PC-9 (cell line): ENCODE measurements at regions not wholly inside any gene's neighbourhood (a gene's known extent, or its start where the extent isn't known, plus 50 kb on each side); places are given as distances from the start of the nearest gene placed in this dataset.

Experiments used
- BruUV-seq: library from RNA; stranded (reverse); fragments of 400-500 nt; replicated peaks from 2 replicates; lab custom pipeline; 2021; lab: Mats Ljungman, UMichigan
- CTCF ChIA-PET: fragments of 300-600 bp; sonication (Branson Sonifier 250); formaldehyde crosslinking; loops from one replicate; lab custom pipeline; 2022; ENCODE audit warnings: antibody characterized with exemption; lab: Charles Lee
- POLR2A ChIA-PET: fragments of 300-600 bp; sonication (Branson Sonifier 250); formaldehyde crosslinking; loops from one replicate; lab custom pipeline; 2022; ENCODE audit warnings: antibody characterized with exemption; ENCODE audit not compliant: unreplicated experiment; lab: Charles Lee
- DNase-seq, 2 experiments: peaks; one replicate each; pipeline versions ENCODE4 v3.0.0 to v3.0.0-alpha.2; 2015 to 2022; ENCODE audit warnings: mixed read lengths in 1 of 2
- H2AFZ ChIP-seq: fragments of 200-600 bp; sonication (generic); 2 replicates; pipeline ENCODE4 v1.8.1; 2017; ENCODE audit warnings: antibody characterized with exemption
- H3F3A ChIP-seq: fragments of 200-600 bp; sonication (generic); 2 replicates; pipeline ENCODE4 v1.8.1; 2017; ENCODE audit warnings: antibody characterized with exemption, mild to moderate bottlenecking, low read depth; ENCODE audit not compliant: insufficient read depth
- H3K27ac ChIP-seq: fragments of 200-600 bp; sonication (generic); 2 replicates; pipeline ENCODE4 v1.6.1; 2016; ENCODE audit warnings: mixed run types
- H3K27me3 ChIP-seq: fragments of 200-600 bp; sonication (generic); 2 replicates; pipeline ENCODE4 v1.6.1; 2016; ENCODE audit warnings: low read depth, mixed run types; ENCODE audit not compliant: insufficient read depth
- H3K36me3 ChIP-seq: fragments of 200-600 bp; sonication (generic); 2 replicates; pipeline ENCODE4 v1.6.1; 2016; ENCODE audit warnings: low read depth, mixed run types
- H3K4me1 ChIP-seq: fragments of 200-600 bp; sonication (generic); replicated peaks from 2 replicates; pipeline ENCODE4 v1.6.1; 2016; ENCODE audit warnings: mixed run types; ENCODE audit not compliant: insufficient read depth
- H3K4me2 ChIP-seq: fragments of 200-600 bp; sonication (generic); 2 replicates; pipeline ENCODE4 v1.6.1; 2017; ENCODE audit warnings: mixed run types
- H3K4me3 ChIP-seq: fragments of 200-600 bp; sonication (generic); 2 replicates; pipeline ENCODE4 v1.6.1; 2016; ENCODE audit warnings: mixed run types
- H3K79me2 ChIP-seq: fragments of 200-600 bp; sonication (generic); 2 replicates; pipeline ENCODE4 v1.6.1; 2017; ENCODE audit warnings: low read depth, mixed run types
- H3K9me2 ChIP-seq: fragments of 200-600 bp; sonication (generic); 2 replicates; pipeline ENCODE4 v1.8.1; 2017; ENCODE audit warnings: mild to moderate bottlenecking; ENCODE audit not compliant: insufficient read depth
- H3K9me3 ChIP-seq: fragments of 200-600 bp; sonication (generic); 2 replicates; pipeline ENCODE4 v1.8.1; 2016; ENCODE audit warnings: low read depth; ENCODE audit not compliant: insufficient read depth
- H4K20me1 ChIP-seq: fragments of 200-600 bp; sonication (generic); 2 replicates; pipeline ENCODE4 v1.8.1; 2017; ENCODE audit not compliant: insufficient read depth
- CTCF ChIP-seq: fragments of 200-600 bp; sonication (generic); conservative IDR thresholded peaks from 2 replicates; pipeline ENCODE4 v1.6.1; 2017; ENCODE audit warnings: mixed run types, antibody characterized with exemption, mild to moderate bottlenecking, moderate library complexity
- EZH2 ChIP-seq: fragments of 200-600 bp; sonication (generic); IDR thresholded peaks from 2 replicates; pipeline ENCODE4 v1.8.0; 2017; ENCODE audit warnings: antibody characterized with exemption, low read depth
- intact Hi-C: fragments of 100-400 bp; cut with micrococcal nuclease; formaldehyde crosslinking; loops from one replicate; pipeline ENCODE4 v1.10.0; 2022; ENCODE audit not compliant: unreplicated experiment

DNA sequence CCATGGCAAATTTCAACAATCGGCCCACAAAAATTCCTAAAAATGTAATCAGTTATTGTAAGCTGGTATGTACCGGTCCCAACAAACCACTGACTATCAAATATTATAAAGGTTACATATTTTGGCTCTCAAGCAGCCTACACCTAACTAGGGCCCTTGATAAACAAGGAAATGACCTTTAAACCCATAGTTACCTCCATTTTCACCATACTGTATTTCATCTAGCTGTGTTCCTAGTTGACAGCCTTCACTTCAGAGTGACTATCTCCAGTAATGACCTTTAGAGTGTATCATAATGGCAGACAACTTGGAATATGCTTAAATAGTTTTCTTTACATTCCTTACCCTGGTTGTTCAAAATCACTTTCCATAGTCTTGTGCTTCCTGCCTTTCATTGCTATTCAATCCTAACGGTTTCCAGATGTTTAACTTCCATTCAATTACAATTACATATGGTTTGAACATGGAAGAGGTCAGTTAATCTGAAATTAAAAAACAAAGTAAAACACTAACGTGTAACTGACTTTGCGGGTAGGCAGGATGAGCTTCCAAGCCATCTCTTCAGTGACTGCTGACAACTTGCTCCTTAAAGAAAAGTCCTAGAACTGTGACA, 111.9 kb upstream of the TSC22D2 start:
- POLR2A ChIA-PET, result interaction anchor here (0.6 kb wide), 1 partner anchor 61 kb away, joined by 3 read pairs; no protein-coding TSS in a partner anchor
- Histone ChIP-seq H3K9me3 (no peaks in the 10 kb centered on the region), H3K27ac (no peak overlapping the region), H3K79me2 (no peaks in the 10 kb centered on the region), H3K27me3 (no peaks in the 10 kb centered on the region), H3K36me3 (no peaks in the 10 kb centered on the region), H3F3A (peaks cover 6% of the 10 kb centered on the region; the same call in 1 of the 2 replicates), H3K4me3 (no peak overlapping the region), H2AFZ (no peak overlapping the region), H4K20me1 (no peaks in the 10 kb centered on the region), H3K4me1 (peaks cover 16% of the 10 kb centered on the region), H3K9me2 (no peaks in the 10 kb centered on the region; the same call in 1 of the 2 replicates), H3K4me2 (no peak overlapping the region)
- no TSS peak for BruUV-seq
- CTCF ChIA-PET, result interaction anchor here (0.7 to 1.2 kb wide), 3 partner anchors 10 to 59 kb away, joined by 3 to 6 read pairs (median 3); no protein-coding TSS in a partner anchor
- DNase-seq, result no peak
- intact Hi-C loops, result no loop called here
- TF ChIP-seq CTCF (no peak), EZH2 (no peak)

DNA sequence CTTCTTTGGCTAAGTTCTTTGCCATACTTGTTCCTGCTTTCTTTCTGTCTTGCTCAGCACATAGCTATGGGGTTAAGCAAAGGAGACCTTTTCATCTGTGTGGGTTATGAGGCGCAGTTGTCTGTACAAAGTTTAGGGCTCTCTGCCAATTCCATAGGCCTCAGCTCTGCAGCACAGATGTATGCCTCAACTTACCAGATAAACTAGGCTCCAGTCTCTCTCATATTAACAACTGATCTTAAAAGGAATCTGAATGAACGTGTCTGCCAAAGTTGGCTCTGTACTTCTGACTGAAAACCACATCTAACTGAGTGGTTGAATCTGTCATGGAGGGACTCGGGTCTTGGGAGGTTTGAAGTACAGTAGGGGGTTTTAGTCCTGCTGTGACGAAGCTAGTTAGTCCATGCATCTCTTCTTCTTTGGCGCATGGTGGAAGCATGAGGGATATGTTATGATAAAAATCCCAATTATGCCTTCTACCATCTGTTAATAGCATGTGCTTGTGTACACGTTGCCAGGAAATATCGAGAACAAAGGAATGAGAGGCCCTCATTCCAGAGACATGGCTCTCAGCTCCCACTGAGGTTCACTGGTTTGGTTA, 114.6 kb upstream of the TSC22D2 start:
- Histone ChIP-seq H3F3A (no peaks in the 10 kb centered on the region), H3K4me2 (0 out of 2 replicates have a peak overlapping the region, but pooled peaks have one; percentile 9), H3K36me3 (no peaks in the 10 kb centered on the region), H3K9me3 (no peaks in the 10 kb centered on the region), H3K27me3 (no peaks in the 10 kb centered on the region), H3K79me2 (no peaks in the 10 kb centered on the region), H2AFZ (no peak overlapping the region; the same call in 1 of the 2 replicates), H3K4me3 (no peak overlapping the region), H4K20me1 (no peaks in the 10 kb centered on the region), H3K9me2 (no peaks in the 10 kb centered on the region; the same call in 1 of the 2 replicates), H3K27ac (no peak overlapping the region), H3K4me1 (peaks cover 7% of the 10 kb centered on the region)
- TF ChIP-seq EZH2 (no peak), CTCF (no peak)
- BruUV-seq, result no TSS peak
- no peak for DNase-seq
- ChIA-PET POLR2A (no interaction called here), CTCF (interaction anchor here (1.0 kb wide), 1 partner anchor 14 kb away, joined by 3 read pairs; no protein-coding TSS in a partner anchor)
- intact Hi-C loops, result no loop called here

DNA sequence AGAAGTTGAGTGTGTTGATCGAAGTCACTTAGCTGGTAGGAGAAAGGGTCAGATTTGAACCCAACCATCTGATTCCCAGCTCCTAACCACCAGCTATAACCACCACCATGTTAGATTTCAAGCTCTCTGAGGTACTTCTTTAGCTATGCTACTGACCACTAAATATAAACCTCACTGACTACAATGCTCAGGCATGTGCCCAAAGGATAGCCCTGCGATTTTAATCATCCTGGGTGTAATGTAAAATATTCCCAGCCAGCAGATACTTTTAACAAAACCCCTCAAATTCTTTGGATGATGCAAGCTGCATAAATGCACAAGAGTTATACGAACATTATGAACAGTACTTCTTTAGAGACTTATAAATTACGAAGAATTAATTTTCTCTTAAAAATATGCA, 115.2 kb upstream of the TSC22D2 start:
- TF ChIP-seq EZH2 (no peak), CTCF (no peak)
- no peak for DNase-seq
- H3K27me3 ChIP-seq, result no peaks in the 10 kb centered on the region
- H3K4me1 ChIP-seq, result peaks cover 7% of the 10 kb centered on the region
- no peaks in the 10 kb centered on the region; the same call in 1 of the 2 replicates for H3K9me2 ChIP-seq
- intact Hi-C loops, result no loop called here
- no peaks in the 10 kb centered on the region for H3K36me3 ChIP-seq
- no peaks in the 10 kb centered on the region for H3K79me2 ChIP-seq
- 0 out of 2 replicates have a peak overlapping the region, but pooled peaks have one; percentile 9 for H3K4me2 ChIP-seq
- no peaks in the 10 kb centered on the region for H3F3A ChIP-seq
- no peak overlapping the region for H3K4me3 ChIP-seq
- no peaks in the 10 kb centered on the region for H4K20me1 ChIP-seq
- H2AFZ ChIP-seq, result no peak overlapping the region; the same call in 1 of the 2 replicates
- POLR2A ChIA-PET, result interaction anchor here (0.7 kb wide), 1 partner anchor 28 kb away, joined by 3 read pairs; no protein-coding TSS in a partner anchor
- CTCF ChIA-PET, result interaction anchor here (1.0 kb wide), 1 partner anchor 15 kb away, joined by 3 read pairs; no protein-coding TSS in a partner anchor
- H3K27ac ChIP-seq, result no peak overlapping the region
- no peaks in the 10 kb centered on the region for H3K9me3 ChIP-seq
- BruUV-seq, result no TSS peak
